Fibroblast of skin of right biceps (primary cell): ENCODE measurements at regions not wholly inside any gene's neighbourhood (a gene's known extent, or its start where the extent isn't known, plus 50 kb on each side); places are given as distances from the start of the nearest gene placed in this dataset.
A peak's percentile ranks its signal among the peaks of the same experiment; 100 is the strongest.

Experiments
- DNase-seq: peaks from one replicate; pipeline ENCODE4 v3.0.0-alpha.2; 2013

- no peak for DNase-seq
Observed at GRCh38 chr15:47395076-47395475, 322.2 kb upstream of the SEMA6D start.

- no peak for DNase-seq
Observed at GRCh38 chr15:47397655-47398054, 319.6 kb upstream of the SEMA6D start.

- DNase-seq, result no peak
Observed at GRCh38 chr15:47398132-47398531, 319.2 kb upstream of the SEMA6D start.

GRCh38 chr15:47398594-47398993, 318.7 kb upstream of the SEMA6D start:
- no peak for DNase-seq

GRCh38 chr15:47399100-47399499, 318.2 kb upstream of the SEMA6D start:
- DNase-seq, result peak; percentile 22

- no peak for DNase-seq
Observed at GRCh38 chr15:47400603-47401002, 316.7 kb upstream of the SEMA6D start.

- no peak for DNase-seq
Observed at GRCh38 chr15:47401427-47401826, 315.9 kb upstream of the SEMA6D start.

- DNase-seq, result no peak
Observed at GRCh38 chr15:47402829-47403228, 314.5 kb upstream of the SEMA6D start.

GRCh38 chr15:47404877-47405276, 312.4 kb upstream of the SEMA6D start:
- DNase-seq, result no peak

- no peak for DNase-seq
Observed at GRCh38 chr15:47405365-47406162, 311.7 kb upstream of the SEMA6D start.

GRCh38 chr15:47407692-47408091, 309.6 kb upstream of the SEMA6D start:
- no peak for DNase-seq

GRCh38 chr15:47409038-47409437, 308.3 kb upstream of the SEMA6D start:
- no peak for DNase-seq

GRCh38 chr15:47409600-47409999, 307.7 kb upstream of the SEMA6D start:
- peak; percentile 77 for DNase-seq

GRCh38 chr15:47410247-47410646, 307.1 kb upstream of the SEMA6D start:
- no peak for DNase-seq

- DNase-seq, result no peak
Observed at GRCh38 chr15:47411733-47412132, 305.6 kb upstream of the SEMA6D start.

- DNase-seq, result no peak
Observed at GRCh38 chr15:47412136-47412535, 305.2 kb upstream of the SEMA6D start.

- no peak for DNase-seq
Observed at GRCh38 chr15:47412802-47413201, 304.5 kb upstream of the SEMA6D start.

GRCh38 chr15:47414207-47414606, 303.1 kb upstream of the SEMA6D start:
- peak; percentile 29 for DNase-seq

GRCh38 chr15:47415539-47415971, 301.8 kb upstream of the SEMA6D start:
- DNase-seq, result peak; percentile 73

GRCh38 chr15:47422881-47423665, 294.2 kb upstream of the SEMA6D start:
- DNase-seq, result no peak

- no peak for DNase-seq
Observed at GRCh38 chr15:47427463-47427862, 289.8 kb upstream of the SEMA6D start.

- peak; percentile 46 for DNase-seq
Observed at GRCh38 chr15:47429376-47429775, 287.9 kb upstream of the SEMA6D start.

- DNase-seq, result peak; percentile 94
Observed at GRCh38 chr15:47431501-47431900, 285.8 kb upstream of the SEMA6D start.

GRCh38 chr15:47432826-47433225, 284.5 kb upstream of the SEMA6D start:
- DNase-seq, result peak; percentile 77
